ENCODE measurements at regions not wholly inside any gene's neighbourhood (a gene's known extent, or its start where the extent isn't known, plus 50 kb on each side); places are given as distances from the start of the nearest gene placed in this dataset.
"Not testable (repeated sequence)": the region's sequence is repeated elsewhere in the genome, so short reads cannot be mapped to it uniquely, and the experiment has no call there.

- DNase-seq = no peak
Observed at GRCh38 chr7:113030489-113030888, 56.1 kb downstream of the GPR85 start.

GRCh38 chr7:113026941-113027340, 59.7 kb downstream of the GPR85 start:
- no peak for DNase-seq

GRCh38 chr7:113017144-113017857, 69.3 kb downstream of the GPR85 start:
- not testable (repeated sequence) for DNase-seq

GRCh38 chr7:113015034-113015645, 71.5 kb downstream of the GPR85 start:
- DNase-seq = peak; percentile 10

GRCh38 chr7:113013761-113014449, 72.7 kb downstream of the GPR85 start:
- DNase-seq = no peak

GRCh38 chr7:113012862-113013261, 73.8 kb downstream of the GPR85 start:
- DNase-seq = not testable (repeated sequence)

- no peak for DNase-seq
Observed at GRCh38 chr7:113010377-113010776, 76.2 kb downstream of the GPR85 start.

- DNase-seq = no peak
Observed at GRCh38 chr7:113008755-113009154, 77.9 kb downstream of the GPR85 start.

- no peak for DNase-seq
Observed at GRCh38 chr7:113004726-113005454, 81.7 kb downstream of the GPR85 start.

GRCh38 chr7:113000316-113001020, 86.2 kb downstream of the GPR85 start:
- no peak for DNase-seq

- no peak for DNase-seq
Observed at GRCh38 chr7:112997831-112998230, 88.8 kb downstream of the GPR85 start.

- DNase-seq = no peak
Observed at GRCh38 chr7:112996331-112996871, 90.2 kb downstream of the GPR85 start.

GRCh38 chr7:112995059-112995824, 91.4 kb downstream of the GPR85 start:
- DNase-seq = no peak

GRCh38 chr7:112994656-112995055, 92.0 kb downstream of the GPR85 start:
- DNase-seq = no peak

GRCh38 chr7:112990624-112991023, 96.0 kb downstream of the GPR85 start:
- DNase-seq = no peak

GRCh38 chr7:112989531-112989930, 97.1 kb downstream of the GPR85 start:
- DNase-seq = no peak

- DNase-seq = no peak
Observed at GRCh38 chr7:112987171-112987570, 99.5 kb downstream of the GPR85 start.

- no peak for DNase-seq
Observed at GRCh38 chr7:112986256-112987031, 100.2 kb downstream of the GPR85 start.

GRCh38 chr7:112985377-112985987, 101.1 kb downstream of the GPR85 start:
- no peak for DNase-seq

- DNase-seq = no peak
Observed at GRCh38 chr7:112982441-112983063, 104.1 kb downstream of the GPR85 start.

Measured in DMS79 (cell line).